ENCODE measurements at regions not wholly inside any gene's neighbourhood (a gene's known extent, or its start where the extent isn't known, plus 50 kb on each side); places are given as distances from the start of the nearest gene placed in this dataset.

DNA sequence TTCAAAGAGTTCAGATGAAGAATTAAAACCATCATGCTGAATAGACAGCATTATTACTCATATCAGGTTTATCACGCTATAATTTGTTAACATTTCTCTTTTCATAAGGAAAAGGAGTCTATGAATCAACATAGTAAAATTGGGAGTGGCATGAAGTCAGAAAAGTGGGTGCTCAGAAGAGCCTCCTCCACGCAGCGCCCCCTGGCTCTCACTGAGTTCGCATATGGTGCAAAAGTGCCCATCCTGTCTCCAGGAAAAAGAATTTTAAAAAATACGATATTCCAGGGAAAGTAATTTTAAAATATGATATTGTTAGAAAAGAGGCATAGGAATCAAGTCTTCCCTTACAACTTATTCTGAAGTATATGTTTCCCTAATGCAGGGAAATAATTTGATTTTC, 176.3 kb upstream of the TCERG1L start:
- Histone ChIP-seq H3K79me2 (ENCODE audit: insufficient read depth, low read length) (no peaks in the 10 kb centered on the region), H3K23me2 (ENCODE audit: insufficient read length, low read depth, low read length, poor library complexity, severe bottlenecking) (no peaks in the 10 kb centered on the region), H3T11ph (ENCODE audit: low read length) (no peak overlapping the region), H4K5ac (ENCODE audit: insufficient read length, low read depth, low read length) (no peak overlapping the region), H4K20me1 (ENCODE audit: control insufficient read depth, insufficient read depth, insufficient read length) (no peaks in the 10 kb centered on the region), H3K27me3 (ENCODE audit: insufficient read depth, low read length) (no peaks in the 10 kb centered on the region), H2BK120ac (ENCODE audit: low read depth, low read length, poor library complexity, severe bottlenecking) (no peak overlapping the region), H2BK15ac (ENCODE audit: low read depth, low read length) (no peak overlapping the region), H3K4me2 (ENCODE audit: insufficient read depth, insufficient read length, low read length) (no peak overlapping the region), H2BK12ac (ENCODE audit: insufficient read length, low read depth, low read length) (no peak overlapping the region), H4K91ac (ENCODE audit: insufficient read length, low read depth, low read length) (no peak overlapping the region), H3K23ac (ENCODE audit: insufficient read length, low read depth, low read length) (no peak overlapping the region), H3K9me3 (ENCODE audit: control insufficient read depth, low read depth, low read length) (no peaks in the 10 kb centered on the region), H3K4ac (ENCODE audit: low read depth, low read length) (no peak overlapping the region), H2AK5ac (ENCODE audit: insufficient read length, low read length) (no peak overlapping the region), H2BK5ac (ENCODE audit: insufficient read length, low read length) (no peak overlapping the region), H3K56ac (ENCODE audit: insufficient read length, low read depth, low read length) (no peak overlapping the region), H3K14ac (ENCODE audit: insufficient read depth, low read length) (no peak overlapping the region), H4K8ac (replicated peaks; ENCODE audit: insufficient read length, low read depth, low read length) (no peak overlapping the region), H3K18ac (ENCODE audit: insufficient read length, low read depth, low read length) (no peak overlapping the region), H3K79me1 (ENCODE audit: insufficient read depth, low read depth, low read length, poor library complexity, severe bottlenecking) (no peaks in the 10 kb centered on the region), H3K27ac (ENCODE audit: insufficient read length, low read depth, low read length) (no peak overlapping the region), H2AFZ (ENCODE audit: low read length) (no peak overlapping the region), H3K4me1 (ENCODE audit: insufficient read depth, low read length) (no peaks in the 10 kb centered on the region), H3K9ac (ENCODE audit: extremely low read depth, insufficient read length, low read length) (no peak overlapping the region), H2BK20ac (ENCODE audit: low read depth, low read length, poor library complexity, severe bottlenecking) (no peak overlapping the region)
- no peak overlapping the region for H3K27ac Mint-ChIP-seq
- no CpG with 5 or more reads among the region's 5 CpGs for WGBS (ENCODE audit: extremely low coverage, insufficient read length, low lambda C conversion rate)
- DNase-seq: no peak
- no peak overlapping the region for H3K4me3 Mint-ChIP-seq
- no peaks in the 10 kb centered on the region; a peak in 2 of 7 replicates for H3K36me3 Mint-ChIP-seq (ENCODE audit: insufficient read depth in 1 of 3, low read depth in 3 of 3)
- peaks cover 18 to 19% of the 10 kb centered on the region in 2 experiments for H3K9me3 Mint-ChIP-seq
- H3K27me3 Mint-ChIP-seq (ENCODE audit: low read depth): peaks cover under 1% of the 10 kb centered on the region; the same call in 1 of the 2 replicates
- no peaks in the 10 kb centered on the region for H3K4me1 Mint-ChIP-seq
- TF ChIP-seq, protein P1, sequence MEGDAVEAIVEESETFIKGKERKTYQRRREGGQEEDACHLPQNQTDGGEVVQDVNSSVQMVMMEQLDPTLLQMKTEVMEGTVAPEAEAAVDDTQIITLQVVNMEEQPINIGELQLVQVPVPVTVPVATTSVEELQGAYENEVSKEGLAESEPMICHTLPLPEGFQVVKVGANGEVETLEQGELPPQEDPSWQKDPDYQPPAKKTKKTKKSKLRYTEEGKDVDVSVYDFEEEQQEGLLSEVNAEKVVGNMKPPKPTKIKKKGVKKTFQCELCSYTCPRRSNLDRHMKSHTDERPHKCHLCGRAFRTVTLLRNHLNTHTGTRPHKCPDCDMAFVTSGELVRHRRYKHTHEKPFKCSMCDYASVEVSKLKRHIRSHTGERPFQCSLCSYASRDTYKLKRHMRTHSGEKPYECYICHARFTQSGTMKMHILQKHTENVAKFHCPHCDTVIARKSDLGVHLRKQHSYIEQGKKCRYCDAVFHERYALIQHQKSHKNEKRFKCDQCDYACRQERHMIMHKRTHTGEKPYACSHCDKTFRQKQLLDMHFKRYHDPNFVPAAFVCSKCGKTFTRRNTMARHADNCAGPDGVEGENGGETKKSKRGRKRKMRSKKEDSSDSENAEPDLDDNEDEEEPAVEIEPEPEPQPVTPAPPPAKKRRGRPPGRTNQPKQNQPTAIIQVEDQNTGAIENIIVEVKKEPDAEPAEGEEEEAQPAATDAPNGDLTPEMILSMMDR (conservative IDR thresholded peaks at IDR 0.05): peak; percentile 63
